Erythroblast (primary cell): ENCODE measurements at regions not wholly inside any gene's neighbourhood (a gene's known extent, or its start where the extent isn't known, plus 50 kb on each side); places are given as distances from the start of the nearest gene placed in this dataset.

Source experiments
- DNase-seq, 2 experiments: peaks; one replicate each; lab custom pipeline; 2025; lab: John Stamatoyannopoulos, UW
- GATA1 ChIP-seq: IDR thresholded peaks from 2 replicates; pipeline ENCODE4 v1.6.1; 2011; ENCODE audit warnings: low read depth, mild to moderate bottlenecking, control low read depth, low read length, moderate library complexity
- POLR2A ChIP-seq: IDR thresholded peaks from 2 replicates; pipeline ENCODE4 v1.6.1; 2011; ENCODE audit warnings: mild to moderate bottlenecking, low read length

DNA sequence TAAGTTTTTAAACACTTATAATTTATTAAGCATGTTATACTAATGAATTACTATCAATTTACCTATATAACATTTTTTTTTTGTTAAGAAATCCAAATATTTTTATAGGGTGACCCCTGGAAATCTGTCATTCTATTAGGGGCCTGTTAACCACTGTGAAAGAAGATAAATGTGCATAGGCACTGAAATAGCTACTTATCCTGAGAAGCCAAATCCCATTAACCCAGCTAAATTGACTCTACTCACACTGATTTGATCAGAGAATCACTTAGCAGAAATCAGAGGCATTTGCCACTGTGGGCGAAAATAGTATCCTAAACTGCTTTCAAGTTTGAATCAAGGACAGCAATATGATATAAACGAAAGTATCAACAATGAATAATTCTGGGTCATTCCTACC lies 90.0 kb upstream of the GULP1 start:
- no peak for TF ChIP-seq POLR2A
- TF ChIP-seq GATA1 = no peak
- DNase-seq = no peak

DNA sequence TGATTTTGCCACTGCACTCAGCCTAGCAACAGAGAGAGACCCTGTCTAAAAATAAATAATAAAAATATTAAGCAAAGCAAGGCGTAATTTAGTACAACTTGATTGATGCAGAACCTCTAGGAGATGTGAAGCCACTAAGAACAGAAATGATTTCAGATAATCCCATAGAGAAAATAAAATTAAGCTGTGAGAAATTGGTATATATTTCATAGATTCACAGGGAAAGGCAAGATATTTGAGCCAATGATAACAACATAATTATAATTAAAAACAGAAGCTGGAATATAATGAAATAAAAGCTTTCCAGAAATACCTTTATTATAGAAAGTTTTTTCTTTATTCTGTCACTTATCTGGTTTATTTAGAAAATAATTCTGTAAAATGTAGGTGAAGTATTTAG lies 88.9 kb upstream of the GULP1 start:
- DNase-seq = no peak
- no peak for TF ChIP-seq GATA1

DNA sequence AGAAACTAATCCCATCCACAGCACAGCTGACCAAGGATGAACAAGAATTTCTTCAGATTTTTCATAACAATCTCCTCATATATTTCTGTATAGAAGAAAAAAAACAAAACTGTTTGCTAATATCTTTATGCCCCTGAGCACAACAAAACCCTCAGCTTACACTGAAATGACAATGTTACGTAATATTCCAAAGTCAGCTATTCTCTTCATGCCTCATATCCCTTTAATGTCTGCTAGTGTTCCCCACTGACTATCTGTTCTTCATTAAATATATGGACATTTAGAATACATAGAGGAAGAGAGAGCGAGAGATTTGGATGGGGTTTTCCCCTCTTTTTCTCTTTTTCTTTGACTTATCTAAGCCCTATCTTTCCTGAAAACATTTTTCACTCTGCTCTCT lies 87.9 kb upstream of the GULP1 start:
- no peak for DNase-seq
- TF ChIP-seq GATA1 (no peak), POLR2A (no peak)

DNA sequence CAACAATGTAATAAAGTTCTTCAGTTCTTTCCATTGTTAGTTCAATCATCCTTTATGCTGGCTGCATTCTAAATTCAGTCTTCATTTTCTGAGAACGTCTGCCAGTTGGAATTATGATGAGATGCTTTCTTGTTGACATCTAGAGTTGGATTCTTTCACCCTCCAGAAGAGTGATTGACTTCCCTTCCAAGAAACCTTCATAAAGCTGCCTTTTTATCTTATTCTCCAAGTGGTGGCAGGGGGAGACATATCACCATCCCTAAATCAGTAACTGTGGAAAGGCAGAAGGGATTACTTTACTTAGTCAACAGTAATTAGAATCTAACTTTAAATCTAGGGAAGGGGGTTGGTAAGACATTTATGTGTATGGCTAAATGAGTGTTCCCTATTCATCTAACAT lies 86.8 kb upstream of the GULP1 start:
- no peak for TF ChIP-seq GATA1
- no peak for TF ChIP-seq POLR2A
- no peak for DNase-seq

DNA sequence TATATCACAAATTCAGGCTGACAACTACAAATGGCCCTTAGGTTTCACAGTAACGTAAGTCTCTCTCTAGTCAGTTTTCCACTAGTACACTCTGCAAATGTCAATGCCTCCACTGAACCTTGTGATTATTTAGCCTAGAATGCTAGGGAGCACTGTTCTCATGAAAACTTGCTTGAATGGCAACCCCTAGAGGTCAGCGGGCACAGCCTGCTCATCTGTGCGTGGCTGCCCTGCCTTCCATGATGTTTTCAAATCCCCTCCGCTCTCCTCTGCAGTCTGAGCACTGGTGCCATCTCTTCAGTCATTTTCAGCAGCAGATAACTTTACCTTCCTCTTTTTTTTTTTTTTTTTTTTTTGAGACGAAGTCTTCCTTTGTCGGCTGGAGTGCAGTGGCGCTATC lies 84.1 kb upstream of the GULP1 start:
- no peak for DNase-seq
- TF ChIP-seq GATA1 = no peak

DNA sequence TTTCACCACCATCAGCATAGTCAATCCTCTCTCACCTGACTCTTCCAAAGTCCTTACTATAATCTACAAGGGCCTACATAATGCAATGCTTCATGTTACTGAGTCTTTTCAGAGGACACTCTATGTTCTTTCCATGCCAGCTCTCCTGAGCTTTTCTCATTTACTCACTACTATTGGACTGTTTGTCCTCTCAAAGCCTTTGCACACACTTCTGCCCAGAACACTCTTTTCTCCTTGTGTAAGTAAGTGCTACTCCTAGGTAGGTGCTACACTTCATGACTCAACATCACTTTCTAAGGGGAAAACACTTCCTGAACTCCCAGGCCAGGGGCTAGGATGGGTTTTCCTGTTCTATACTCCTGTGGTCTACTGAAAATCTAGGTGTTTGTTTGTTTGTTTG lies 82.5 kb upstream of the GULP1 start:
- DNase-seq = no peak
- TF ChIP-seq GATA1 (no peak), POLR2A (no peak)

DNA sequence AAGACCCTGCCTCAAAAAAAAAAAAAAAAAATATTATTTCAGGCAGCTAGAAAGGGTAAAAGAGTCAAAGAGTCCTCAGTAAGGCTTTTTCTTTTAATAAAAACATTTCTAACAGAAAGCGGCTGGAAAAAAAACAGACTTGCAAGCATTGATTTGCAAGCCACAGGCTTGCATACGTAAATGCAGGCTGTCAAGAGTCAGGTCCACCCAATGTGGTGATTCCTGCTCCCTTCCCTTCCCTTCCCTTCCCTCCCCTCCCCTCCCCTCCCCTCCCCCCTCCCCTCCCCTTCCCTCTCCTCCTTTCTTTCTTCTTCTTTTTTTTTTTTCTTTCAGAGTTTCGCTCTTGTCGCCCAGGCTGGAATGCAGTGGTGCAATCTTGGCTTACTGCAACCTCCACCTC lies 74.4 kb upstream of the GULP1 start:
- DNase-seq = no peak
- TF ChIP-seq POLR2A (no peak), GATA1 (no peak)

DNA sequence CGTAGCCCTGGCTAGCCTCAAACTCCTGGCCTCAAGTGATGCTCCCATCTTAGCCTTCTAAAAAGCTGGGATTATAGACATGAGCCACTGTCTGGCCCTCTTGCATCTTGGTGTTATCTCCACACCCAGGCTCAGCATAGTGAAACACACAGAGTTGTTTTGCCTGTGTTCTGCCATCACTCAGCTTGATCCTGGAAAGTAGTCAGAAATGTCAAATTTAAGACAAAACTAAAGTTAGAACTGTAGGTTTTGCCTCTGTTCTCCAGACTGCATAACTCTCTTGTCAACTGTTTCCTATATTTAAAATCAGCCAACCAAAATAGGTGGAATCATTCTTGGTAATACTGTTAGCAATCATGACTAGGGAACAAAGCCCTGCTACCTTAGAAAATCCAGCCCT lies 72.1 kb upstream of the GULP1 start:
- TF ChIP-seq GATA1 = no peak
- TF ChIP-seq POLR2A = no peak
- no peak for DNase-seq

DNA sequence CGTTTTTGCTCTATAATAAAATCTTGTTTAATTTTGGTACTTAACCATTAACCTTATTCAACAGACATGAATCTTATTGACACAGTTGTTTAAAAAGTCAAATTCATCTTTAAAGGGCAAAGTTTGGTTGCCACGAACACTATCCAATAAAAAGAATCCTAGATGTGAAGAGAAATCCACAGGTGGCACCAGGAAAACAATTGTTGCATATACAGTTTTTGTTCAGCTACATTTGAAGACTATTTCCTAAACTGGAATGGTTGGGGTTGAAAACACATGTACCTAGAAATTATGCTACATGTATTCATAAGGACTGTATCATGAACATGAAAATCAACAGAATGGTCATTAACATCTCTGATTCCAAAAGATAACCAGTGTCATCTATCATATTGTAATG lies 71.1 kb upstream of the GULP1 start:
- TF ChIP-seq GATA1 (no peak), POLR2A (no peak)
- DNase-seq = no peak

DNA sequence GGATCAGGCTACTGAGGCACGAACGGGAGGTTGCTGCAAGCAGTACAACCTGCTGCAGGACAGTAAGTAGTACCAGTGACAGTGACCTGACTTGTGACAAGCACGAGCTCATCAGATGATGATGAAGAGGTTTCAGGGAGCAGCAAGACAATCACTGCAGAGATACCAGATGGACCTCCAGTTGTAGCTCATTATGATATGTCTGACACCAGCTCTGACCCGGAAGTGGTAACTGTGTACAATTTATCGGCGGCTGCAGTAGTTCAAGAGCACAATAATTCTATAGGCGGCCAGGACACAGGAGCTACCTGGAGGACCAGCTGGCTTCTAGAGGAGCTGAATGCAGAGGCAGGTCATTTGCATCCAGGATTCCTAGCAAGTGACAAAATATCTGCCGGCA lies 64.0 kb upstream of the GULP1 start:
- no peak for DNase-seq

DNA sequence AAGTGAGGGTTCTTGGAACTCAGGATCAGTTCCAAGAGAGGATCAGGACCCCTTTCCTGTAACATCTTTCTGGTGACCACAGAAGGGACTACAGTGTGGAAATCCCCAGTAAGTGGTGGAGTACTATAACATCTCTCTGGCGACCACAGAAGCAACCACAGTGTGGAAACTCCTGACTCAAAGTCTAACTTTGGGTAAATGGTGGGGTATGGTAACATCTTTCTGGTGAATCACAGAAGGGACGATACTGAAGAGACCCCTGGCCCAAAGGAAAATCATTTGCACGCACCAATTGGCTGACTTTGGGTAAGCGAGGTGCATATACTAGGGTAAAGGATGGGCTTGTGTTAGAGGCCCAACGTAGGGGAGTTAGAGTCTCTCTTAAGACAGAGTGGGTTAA lies 56.3 kb upstream of the GULP1 start:
- TF ChIP-seq POLR2A (no peak), GATA1 (no peak)
- DNase-seq = no peak

More for the DNA sequence above, 64.0 kb upstream of the GULP1 start:
- TF ChIP-seq POLR2A (no peak), GATA1 (no peak)

DNA sequence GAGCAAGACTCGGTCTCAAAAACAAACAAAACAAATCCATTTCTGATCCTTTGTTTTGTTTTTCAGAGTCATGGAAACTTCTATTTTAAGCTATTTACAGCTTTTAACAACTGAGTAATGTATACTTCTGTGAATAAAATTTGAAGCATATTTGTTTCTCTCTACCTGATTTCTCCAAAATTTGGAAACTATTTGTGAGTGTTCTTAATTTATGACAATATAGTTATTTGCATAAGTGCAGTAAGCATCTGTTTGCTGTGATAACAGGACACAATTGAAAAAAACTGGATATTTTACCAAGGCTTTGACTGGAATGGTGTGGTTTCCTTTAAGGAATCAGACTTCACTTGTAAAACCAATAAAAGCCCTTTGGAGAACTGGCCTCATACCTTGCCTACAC lies 53.3 kb upstream of the GULP1 start:
- no peak for DNase-seq
- no peak for TF ChIP-seq POLR2A
- no peak for TF ChIP-seq GATA1
